ENCODE measurements at regions not wholly inside any gene's neighbourhood (a gene's known extent, or its start where the extent isn't known, plus 50 kb on each side); places are given as distances from the start of the nearest gene placed in this dataset.

GRCh38 chr4:8691151-8691775 lies 98.7 kb downstream of the CPZ start:
- TF ChIP-seq SPI1 (IDR thresholded peaks at IDR 0.05; ENCODE audit: low read depth, low read length) (no peak), POU2F2 (IDR thresholded peaks at IDR 0.05; ENCODE audit: low read depth, low read length) (no peak), POLR2AphosphoS5 (IDR thresholded peaks at IDR 0.05; ENCODE audit: low read depth, low read length) (no peak), PAX5 (IDR thresholded peaks at IDR 0.05; ENCODE audit: insufficient read depth, low read length, severe bottlenecking) (no peak)
- FAIRE-seq: no peak
- no peak for DNase-seq (ENCODE audit: insufficient read length, low spot score)

GRCh38 chr4:8690216-8691150 lies 97.9 kb downstream of the CPZ start:
- FAIRE-seq (no peak), DNase-seq (ENCODE audit: insufficient read length, low spot score) (no peak)
- TF ChIP-seq POU2F2 (IDR thresholded peaks at IDR 0.05; ENCODE audit: low read depth, low read length) (no peak), SPI1 (IDR thresholded peaks at IDR 0.05; ENCODE audit: low read depth, low read length) (no peak), PAX5 (IDR thresholded peaks at IDR 0.05; ENCODE audit: insufficient read depth, low read length, severe bottlenecking) (no peak), POLR2AphosphoS5 (IDR thresholded peaks at IDR 0.05; ENCODE audit: low read depth, low read length) (no peak), POLR2A (IDR thresholded peaks at IDR 0.05; ENCODE audit: low read depth, low read length) (no peak), TAF1 (IDR thresholded peaks at IDR 0.05; ENCODE audit: low read depth, low read length) (no peak)

- no peak for TF ChIP-seq SPI1 (IDR thresholded peaks at IDR 0.05; ENCODE audit: low read depth, low read length)
- no peak for TF ChIP-seq POLR2A (IDR thresholded peaks at IDR 0.05; ENCODE audit: low read depth, low read length)
- TF ChIP-seq TAF1 (IDR thresholded peaks at IDR 0.05; ENCODE audit: low read depth, low read length): no peak
- no peak for TF ChIP-seq PAX5 (IDR thresholded peaks at IDR 0.05; ENCODE audit: insufficient read depth, low read length, severe bottlenecking)
- no peak for TF ChIP-seq POU2F2 (IDR thresholded peaks at IDR 0.05; ENCODE audit: low read depth, low read length)
- TF ChIP-seq POLR2AphosphoS5 (IDR thresholded peaks at IDR 0.05; ENCODE audit: low read depth, low read length): no peak
- FAIRE-seq: no peak
- no peak for DNase-seq (ENCODE audit: insufficient read length, low spot score)
Observed at GRCh38 chr4:8689741-8690140, 97.2 kb downstream of the CPZ start.

- FAIRE-seq: no peak
- TF ChIP-seq POU2F2 (IDR thresholded peaks at IDR 0.05; ENCODE audit: low read depth, low read length) (no peak), POLR2AphosphoS5 (IDR thresholded peaks at IDR 0.05; ENCODE audit: low read depth, low read length) (no peak), POLR2A (IDR thresholded peaks at IDR 0.05; ENCODE audit: low read depth, low read length) (no peak), TAF1 (IDR thresholded peaks at IDR 0.05; ENCODE audit: low read depth, low read length) (no peak), SPI1 (IDR thresholded peaks at IDR 0.05; ENCODE audit: low read depth, low read length) (no peak)
- DNase-seq (ENCODE audit: insufficient read length, low spot score): no peak
Observed at GRCh38 chr4:8688908-8689445, 96.4 kb downstream of the CPZ start.

- TF ChIP-seq POU2F2 (IDR thresholded peaks at IDR 0.05; ENCODE audit: low read depth, low read length): no peak
- TF ChIP-seq POLR2A (IDR thresholded peaks at IDR 0.05; ENCODE audit: low read depth, low read length): no peak
- no peak for TF ChIP-seq POLR2AphosphoS5 (IDR thresholded peaks at IDR 0.05; ENCODE audit: low read depth, low read length)
- no peak for TF ChIP-seq TAF1 (IDR thresholded peaks at IDR 0.05; ENCODE audit: low read depth, low read length)
- no peak for TF ChIP-seq PAX5 (IDR thresholded peaks at IDR 0.05; ENCODE audit: insufficient read depth, low read length, severe bottlenecking)
- no peak for TF ChIP-seq SPI1 (IDR thresholded peaks at IDR 0.05; ENCODE audit: low read depth, low read length)
- FAIRE-seq: no peak
- no peak for DNase-seq (ENCODE audit: insufficient read length, low spot score)
Observed at GRCh38 chr4:8688041-8688907, 95.7 kb downstream of the CPZ start.

GRCh38 chr4:8687083-8687482 lies 94.5 kb downstream of the CPZ start:
- DNase-seq (ENCODE audit: insufficient read length, low spot score): no peak
- peak; percentile 98 for FAIRE-seq
- TF ChIP-seq TAF1 (IDR thresholded peaks at IDR 0.05; ENCODE audit: low read depth, low read length): no peak
- no peak for TF ChIP-seq SPI1 (IDR thresholded peaks at IDR 0.05; ENCODE audit: low read depth, low read length)
- no peak for TF ChIP-seq POLR2AphosphoS5 (IDR thresholded peaks at IDR 0.05; ENCODE audit: low read depth, low read length)
- no peak for TF ChIP-seq POLR2A (IDR thresholded peaks at IDR 0.05; ENCODE audit: low read depth, low read length)
- TF ChIP-seq POU2F2 (IDR thresholded peaks at IDR 0.05; ENCODE audit: low read depth, low read length): no peak
- TF ChIP-seq PAX5 (IDR thresholded peaks at IDR 0.05; ENCODE audit: insufficient read depth, low read length, severe bottlenecking): no peak

- FAIRE-seq (no peak), DNase-seq (ENCODE audit: insufficient read length, low spot score) (no peak)
- TF ChIP-seq POU2F2 (IDR thresholded peaks at IDR 0.05; ENCODE audit: low read depth, low read length) (no peak), PAX5 (IDR thresholded peaks at IDR 0.05; ENCODE audit: insufficient read depth, low read length, severe bottlenecking) (no peak), POLR2AphosphoS5 (IDR thresholded peaks at IDR 0.05; ENCODE audit: low read depth, low read length) (no peak), POLR2A (IDR thresholded peaks at IDR 0.05; ENCODE audit: low read depth, low read length) (no peak), TAF1 (IDR thresholded peaks at IDR 0.05; ENCODE audit: low read depth, low read length) (no peak), SPI1 (IDR thresholded peaks at IDR 0.05; ENCODE audit: low read depth, low read length) (no peak)
Observed at GRCh38 chr4:8685831-8686230, 93.3 kb downstream of the CPZ start.

- FAIRE-seq (no peak), DNase-seq (ENCODE audit: insufficient read length, low spot score) (no peak)
- TF ChIP-seq POLR2AphosphoS5 (IDR thresholded peaks at IDR 0.05; ENCODE audit: low read depth, low read length) (no peak), SPI1 (IDR thresholded peaks at IDR 0.05; ENCODE audit: low read depth, low read length) (no peak), POU2F2 (IDR thresholded peaks at IDR 0.05; ENCODE audit: low read depth, low read length) (no peak), TAF1 (IDR thresholded peaks at IDR 0.05; ENCODE audit: low read depth, low read length) (no peak), PAX5 (IDR thresholded peaks at IDR 0.05; ENCODE audit: insufficient read depth, low read length, severe bottlenecking) (no peak), POLR2A (IDR thresholded peaks at IDR 0.05; ENCODE audit: low read depth, low read length) (no peak)
Observed at GRCh38 chr4:8683462-8683861, 90.9 kb downstream of the CPZ start.
